Rectal smooth muscle tissue (tissue), 1 donor: ENCODE measurements at regions not wholly inside any gene's neighbourhood (a gene's known extent, or its start where the extent isn't known, plus 50 kb on each side); places are given as distances from the start of the nearest gene placed in this dataset.

ENCODE experiments used
- H3K27ac ChIP-seq: one replicate; pipeline ENCODE4 v1.7.0; 2013; ENCODE audit warnings: low read depth, low read length, inconsistent platforms
- H3K27me3 ChIP-seq: one replicate; pipeline ENCODE4 v1.7.0; 2013; ENCODE audit warnings: low read length; ENCODE audit not compliant: control insufficient read depth, insufficient read depth
- H3K36me3 ChIP-seq: one replicate; pipeline ENCODE4 v1.7.0; 2013; ENCODE audit warnings: low read length; ENCODE audit not compliant: control insufficient read depth, insufficient read depth
- H3K4me1 ChIP-seq: one replicate; pipeline ENCODE4 v1.7.0; 2013; ENCODE audit warnings: low read length; ENCODE audit not compliant: control insufficient read depth, insufficient read depth
- H3K4me3 ChIP-seq: one replicate; pipeline ENCODE4 v1.7.0; 2013; ENCODE audit warnings: low read length
- H3K9ac ChIP-seq: one replicate; pipeline ENCODE4 v1.7.0; 2013; ENCODE audit warnings: low read length

- Histone ChIP-seq H3K9ac (no peak overlapping the region), H3K27me3 (no peaks in the 10 kb centered on the region), H3K27ac (peak overlapping the region; percentile 88), H3K4me3 (no peak overlapping the region), H3K36me3 (no peaks in the 10 kb centered on the region), H3K4me1 (peaks cover 91% of the 10 kb centered on the region)
Observed at GRCh38 chr11:8775332-8775731, 92.7 kb downstream of the RPL27A start.

GRCh38 chr11:8775734-8776133 is 93.1 kb downstream of the RPL27A start:
- Histone ChIP-seq H3K36me3 (no peaks in the 10 kb centered on the region), H3K4me1 (peaks cover 93% of the 10 kb centered on the region), H3K4me3 (no peak overlapping the region), H3K27ac (peak overlapping the region; percentile 88), H3K9ac (no peak overlapping the region), H3K27me3 (no peaks in the 10 kb centered on the region)

- Histone ChIP-seq H3K27ac (peak overlapping the region; percentile 88), H3K4me1 (peaks cover 93% of the 10 kb centered on the region), H3K36me3 (no peaks in the 10 kb centered on the region), H3K9ac (no peak overlapping the region), H3K27me3 (no peaks in the 10 kb centered on the region), H3K4me3 (no peak overlapping the region)
Observed at GRCh38 chr11:8776209-8776608, 93.6 kb downstream of the RPL27A start.

DNA sequence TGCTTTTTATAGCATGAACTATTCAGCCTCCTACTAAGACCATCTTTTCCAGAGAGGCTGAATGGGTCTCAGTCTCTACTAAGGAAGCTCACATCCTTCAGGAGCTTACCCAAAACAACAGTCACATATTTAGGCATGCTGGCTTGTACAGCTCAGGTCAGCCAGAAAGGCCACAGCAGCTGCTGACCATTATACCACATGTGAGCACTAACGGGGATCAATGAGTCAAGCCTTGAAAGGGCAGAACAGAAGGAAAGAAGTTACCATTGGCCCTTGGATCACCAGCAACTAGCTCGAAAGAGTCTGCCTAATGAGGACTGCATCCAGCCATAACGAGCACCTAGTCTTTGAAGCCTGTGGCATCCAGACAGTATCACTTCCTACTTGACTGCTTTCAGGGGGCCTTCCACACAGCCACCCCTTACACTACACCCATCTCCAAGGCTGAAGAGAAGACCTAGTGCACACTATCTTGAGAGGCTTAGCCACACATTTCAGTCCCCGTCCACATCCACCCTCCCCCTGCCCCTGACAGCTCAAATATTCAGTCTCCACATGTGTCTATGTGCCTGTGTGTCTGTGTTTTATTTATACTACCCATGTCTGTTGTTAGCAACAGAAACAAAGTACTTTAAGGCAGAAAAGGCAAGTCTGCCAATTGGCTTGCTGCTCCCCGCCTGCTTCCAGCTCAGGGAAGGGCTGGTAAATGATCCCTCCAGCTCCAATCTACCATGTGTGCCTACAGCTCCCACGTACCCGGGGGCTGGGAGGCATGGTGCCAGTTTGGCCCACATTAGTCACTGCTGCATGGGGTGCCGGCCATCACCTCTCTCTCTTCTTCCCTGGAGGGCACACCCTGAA is 95.5 kb downstream of the RPL27A start:
- Histone ChIP-seq H3K9ac (no peak overlapping the region), H3K4me1 (peaks cover 78% of the 10 kb centered on the region), H3K36me3 (no peaks in the 10 kb centered on the region), H3K4me3 (peak overlapping the region; percentile 14), H3K27me3 (no peaks in the 10 kb centered on the region), H3K27ac (peak overlapping the region; percentile 90)

DNA sequence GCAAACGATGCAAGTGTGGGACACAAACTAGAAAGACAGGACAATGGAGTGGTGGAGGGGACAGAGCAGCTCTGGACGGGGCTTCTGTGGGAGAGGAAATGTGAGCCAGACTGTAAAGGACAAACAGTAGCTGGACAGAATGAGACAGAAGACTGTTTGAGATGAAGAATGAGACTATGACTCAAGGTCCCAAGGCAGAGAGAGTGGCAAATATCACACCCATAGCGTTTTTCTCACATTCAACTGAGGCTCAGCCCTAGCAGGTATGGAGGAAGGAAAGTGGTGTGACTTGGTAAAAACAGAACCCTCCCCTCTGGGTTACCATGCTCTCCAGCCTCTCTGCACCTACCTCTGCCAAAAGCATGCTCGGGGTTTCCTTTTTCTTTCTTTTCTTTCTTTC is 96.5 kb downstream of the RPL27A start:
- no peak overlapping the region for H3K9ac ChIP-seq
- no peak overlapping the region for H3K4me3 ChIP-seq
- H3K27ac ChIP-seq: peak overlapping the region; percentile 90
- H3K36me3 ChIP-seq: no peaks in the 10 kb centered on the region
- H3K4me1 ChIP-seq: peaks cover 71% of the 10 kb centered on the region
- H3K27me3 ChIP-seq: no peaks in the 10 kb centered on the region

DNA sequence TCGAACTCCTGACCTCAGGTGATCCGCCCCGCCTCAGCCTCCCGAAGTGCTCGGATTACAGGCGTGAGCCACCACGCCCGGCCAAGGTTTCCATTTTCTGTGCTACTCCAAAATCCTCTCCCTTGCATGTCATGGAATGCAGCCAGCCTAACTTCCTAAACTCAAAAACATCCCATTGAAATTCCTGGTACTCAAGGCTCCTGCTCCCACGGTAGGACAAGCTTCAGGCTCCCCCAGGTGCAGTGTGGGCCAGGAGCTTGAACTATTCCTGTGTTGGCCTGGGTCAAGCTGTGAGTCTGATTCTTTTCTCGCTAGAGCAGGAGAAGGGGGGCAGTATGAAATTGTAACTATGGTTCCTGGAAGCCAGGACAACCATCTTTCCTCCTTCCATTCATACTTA is 97.1 kb downstream of the RPL27A start:
- H3K9ac ChIP-seq: no peak overlapping the region
- no peaks in the 10 kb centered on the region for H3K36me3 ChIP-seq
- no peak overlapping the region for H3K4me3 ChIP-seq
- H3K27ac ChIP-seq: peak overlapping the region; percentile 90
- H3K4me1 ChIP-seq: peaks cover 64% of the 10 kb centered on the region
- H3K27me3 ChIP-seq: no peaks in the 10 kb centered on the region

GRCh38 chr11:8784954-8785353 is 102.4 kb downstream of the RPL27A start:
- Histone ChIP-seq H3K9ac (no peak overlapping the region), H3K27ac (peak overlapping the region; percentile 57), H3K4me1 (peaks cover 30% of the 10 kb centered on the region), H3K4me3 (no peak overlapping the region), H3K36me3 (no peaks in the 10 kb centered on the region), H3K27me3 (no peaks in the 10 kb centered on the region)

GRCh38 chr11:8785457-8785856 is 102.9 kb downstream of the RPL27A start:
- Histone ChIP-seq H3K27ac (peak overlapping the region; percentile 57), H3K4me3 (no peak overlapping the region), H3K9ac (no peak overlapping the region), H3K27me3 (no peaks in the 10 kb centered on the region), H3K36me3 (no peaks in the 10 kb centered on the region), H3K4me1 (peaks cover 25% of the 10 kb centered on the region)

DNA sequence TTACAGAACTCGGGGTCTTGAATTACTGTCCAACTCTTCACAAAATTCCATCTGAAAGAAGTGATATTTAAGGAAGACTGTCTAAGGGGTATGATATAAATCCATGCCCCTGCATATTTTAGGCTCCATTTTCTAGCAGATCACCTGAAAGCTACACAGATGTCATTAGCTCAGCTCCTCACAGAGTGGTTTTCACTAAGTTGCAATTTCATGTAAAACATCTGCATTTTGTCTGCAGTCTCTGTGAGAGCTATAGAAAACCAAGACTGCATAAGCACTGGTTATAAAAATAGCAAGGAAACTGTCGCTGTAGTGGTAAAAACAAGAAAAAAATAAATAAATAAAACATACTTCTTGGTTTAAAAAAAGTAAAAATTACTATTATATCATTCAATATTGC is 103.4 kb downstream of the RPL27A start:
- no peak overlapping the region for H3K4me3 ChIP-seq
- no peaks in the 10 kb centered on the region for H3K27me3 ChIP-seq
- peaks cover 19% of the 10 kb centered on the region for H3K4me1 ChIP-seq
- no peaks in the 10 kb centered on the region for H3K36me3 ChIP-seq
- no peak overlapping the region for H3K27ac ChIP-seq
- no peak overlapping the region for H3K9ac ChIP-seq

DNA sequence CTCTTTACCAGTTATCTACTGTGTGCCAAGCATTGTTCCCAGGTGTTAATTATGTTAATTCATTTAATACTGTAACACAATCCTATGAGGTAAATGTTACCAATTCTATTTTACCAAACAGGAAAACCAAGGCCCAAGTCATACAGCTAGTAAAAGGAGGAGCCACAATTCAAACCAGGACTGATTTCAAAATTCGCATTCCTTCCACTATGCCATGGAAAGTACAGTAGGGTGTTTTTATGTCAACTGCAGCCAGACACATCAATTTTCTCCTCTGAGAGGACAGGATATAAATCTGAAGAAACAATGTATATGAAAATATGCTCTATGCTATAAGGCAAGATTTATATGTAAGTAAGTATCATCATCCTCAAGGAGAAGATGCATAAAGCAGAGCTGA is 104.3 kb downstream of the RPL27A start:
- Histone ChIP-seq H3K27me3 (no peaks in the 10 kb centered on the region), H3K36me3 (no peaks in the 10 kb centered on the region), H3K4me1 (peaks cover 16% of the 10 kb centered on the region), H3K9ac (no peak overlapping the region), H3K27ac (peak overlapping the region; percentile 71), H3K4me3 (no peak overlapping the region)

DNA sequence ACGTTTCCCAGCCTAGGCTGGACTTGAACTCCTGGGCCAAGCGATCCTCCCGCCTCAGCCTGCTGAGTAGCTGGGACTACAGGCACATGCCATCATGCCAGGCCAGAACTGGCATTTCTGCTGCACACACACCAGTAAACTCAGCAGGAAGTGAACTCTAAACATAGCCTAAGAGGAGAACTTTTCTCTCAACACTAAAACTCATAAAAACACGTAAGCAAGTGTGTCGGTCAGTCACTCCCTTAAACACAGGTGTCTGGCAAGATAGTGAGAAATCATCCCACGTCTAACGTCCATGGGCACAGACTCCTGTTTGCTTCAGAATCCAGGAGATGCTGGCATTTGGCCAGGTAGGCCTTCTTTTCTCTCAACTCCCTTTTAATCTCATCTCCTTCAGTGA is 104.8 kb downstream of the RPL27A start:
- no peaks in the 10 kb centered on the region for H3K27me3 ChIP-seq
- no peak overlapping the region for H3K9ac ChIP-seq
- no peaks in the 10 kb centered on the region for H3K36me3 ChIP-seq
- peak overlapping the region; percentile 71 for H3K27ac ChIP-seq
- no peak overlapping the region for H3K4me3 ChIP-seq
- peaks cover 16% of the 10 kb centered on the region for H3K4me1 ChIP-seq

- no peaks in the 10 kb centered on the region for H3K36me3 ChIP-seq
- H3K4me3 ChIP-seq: no peak overlapping the region
- H3K4me1 ChIP-seq: peaks cover 20% of the 10 kb centered on the region
- H3K27me3 ChIP-seq: no peaks in the 10 kb centered on the region
- H3K9ac ChIP-seq: no peak overlapping the region
- no peak overlapping the region for H3K27ac ChIP-seq
Observed at GRCh38 chr11:8788616-8789015, 106.0 kb downstream of the RPL27A start.

DNA sequence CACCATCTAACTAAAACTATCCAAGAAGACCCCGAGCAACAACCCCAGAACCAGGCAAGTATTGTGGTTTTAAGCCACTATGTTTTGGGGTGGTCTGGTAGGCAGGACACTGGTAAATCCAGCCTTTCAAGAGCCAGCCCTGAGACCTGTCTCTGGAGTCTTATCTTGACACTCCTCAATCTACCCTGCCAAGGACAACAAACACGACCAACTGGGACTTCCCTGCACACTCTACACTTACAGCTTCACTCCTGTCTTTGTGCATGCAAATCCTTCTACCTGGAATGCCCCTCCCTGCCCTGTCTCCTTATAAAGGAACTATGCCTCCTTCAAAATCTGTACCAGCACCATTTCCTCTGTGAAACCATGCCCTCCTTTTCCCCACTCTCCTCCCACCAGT is 107.3 kb downstream of the RPL27A start:
- H3K27me3 ChIP-seq: no peaks in the 10 kb centered on the region
- H3K9ac ChIP-seq: no peak overlapping the region
- peaks cover 29% of the 10 kb centered on the region for H3K4me1 ChIP-seq
- no peak overlapping the region for H3K27ac ChIP-seq
- H3K36me3 ChIP-seq: no peaks in the 10 kb centered on the region
- no peak overlapping the region for H3K4me3 ChIP-seq
